GM03348 (cell line): ENCODE measurements at regions not wholly inside any gene's neighbourhood (a gene's known extent, or its start where the extent isn't known, plus 50 kb on each side); places are given as distances from the start of the nearest gene placed in this dataset.

ENCODE experiments used
- DNase-seq: peaks from one replicate; pipeline ENCODE4 v3.0.0; 2012; ENCODE audit warnings: low spot score

GRCh38 chr20:17017232-17017631, 209.6 kb upstream of the PCSK2 start:
- DNase-seq: no peak

DNA sequence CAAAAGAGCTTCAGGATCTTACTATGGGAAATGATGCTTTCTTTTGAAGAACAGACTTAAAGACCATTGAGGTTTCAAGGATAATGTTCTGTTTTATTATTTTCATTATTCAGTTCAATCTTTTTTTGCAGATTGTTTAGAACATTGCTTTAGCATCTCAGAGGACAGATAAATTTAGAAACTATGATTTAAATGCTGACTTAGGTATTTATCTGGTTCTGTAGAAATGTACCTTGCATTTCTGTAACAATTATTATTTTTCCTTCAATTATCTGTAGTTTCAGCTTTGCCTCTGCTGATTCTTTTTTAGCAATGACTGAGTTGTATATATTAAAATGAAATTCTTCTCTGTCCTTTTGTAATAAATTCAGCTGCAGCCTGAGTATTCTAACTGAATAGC, 205.4 kb upstream of the PCSK2 start:
- no peak for DNase-seq

DNA sequence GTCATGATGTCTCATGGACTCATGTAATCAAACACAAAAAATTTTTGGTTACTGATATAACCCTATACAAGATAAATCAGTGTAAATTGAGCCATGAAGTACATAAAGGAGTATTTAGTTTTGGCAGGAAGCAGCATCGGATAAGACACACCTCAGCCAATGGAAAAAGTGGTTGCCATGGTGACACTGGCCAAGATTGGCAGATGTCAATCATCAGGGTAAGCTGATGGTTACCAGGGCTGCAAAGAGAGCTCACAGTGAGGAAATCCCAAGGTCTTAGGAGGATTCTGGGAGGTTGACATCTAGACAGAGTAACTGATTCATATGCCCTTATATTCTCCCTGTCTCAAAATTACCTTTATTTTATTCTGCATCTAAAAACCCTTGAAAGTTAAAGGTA, 203.8 kb upstream of the PCSK2 start:
- DNase-seq: no peak

- no peak for DNase-seq
Measured at GRCh38 chr20:17023806-17024205, 203.0 kb upstream of the PCSK2 start.

GRCh38 chr20:17024513-17025119, 202.2 kb upstream of the PCSK2 start:
- DNase-seq: peak; percentile 40

GRCh38 chr20:17026346-17026745, 200.5 kb upstream of the PCSK2 start:
- no peak for DNase-seq

DNA sequence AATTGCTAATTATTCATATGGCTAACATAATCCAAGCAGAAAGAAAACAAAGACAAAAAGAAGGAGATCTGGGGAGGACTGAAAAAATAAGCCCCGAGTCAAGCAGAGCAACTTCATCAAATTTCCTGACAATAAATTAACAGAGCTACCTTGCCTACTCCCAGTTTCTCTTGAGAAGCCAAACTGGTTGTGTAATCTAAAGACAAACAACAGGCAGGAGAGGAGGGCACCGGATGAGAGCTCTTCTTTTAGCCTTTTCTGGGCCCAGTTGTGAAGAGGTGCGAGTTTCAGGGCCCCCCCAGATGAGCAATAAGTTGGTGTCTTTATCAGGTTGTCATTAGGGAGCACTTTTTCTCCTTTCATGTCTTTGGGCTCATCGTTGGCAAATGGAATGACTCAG, 197.1 kb upstream of the PCSK2 start:
- no peak for DNase-seq

GRCh38 chr20:17036541-17036940, 190.3 kb upstream of the PCSK2 start:
- no peak for DNase-seq

GRCh38 chr20:17042122-17042521, 184.7 kb upstream of the PCSK2 start:
- DNase-seq: no peak

GRCh38 chr20:17043323-17043722, 183.5 kb upstream of the PCSK2 start:
- no peak for DNase-seq

GRCh38 chr20:17044891-17045290, 181.9 kb upstream of the PCSK2 start:
- DNase-seq: no peak

GRCh38 chr20:17059465-17059864, 167.4 kb upstream of the PCSK2 start:
- DNase-seq: no peak

- no peak for DNase-seq
Measured at GRCh38 chr20:17061715-17062114, 165.1 kb upstream of the PCSK2 start.

- DNase-seq: no peak
Measured at GRCh38 chr20:17062712-17063111, 164.1 kb upstream of the PCSK2 start.

DNA sequence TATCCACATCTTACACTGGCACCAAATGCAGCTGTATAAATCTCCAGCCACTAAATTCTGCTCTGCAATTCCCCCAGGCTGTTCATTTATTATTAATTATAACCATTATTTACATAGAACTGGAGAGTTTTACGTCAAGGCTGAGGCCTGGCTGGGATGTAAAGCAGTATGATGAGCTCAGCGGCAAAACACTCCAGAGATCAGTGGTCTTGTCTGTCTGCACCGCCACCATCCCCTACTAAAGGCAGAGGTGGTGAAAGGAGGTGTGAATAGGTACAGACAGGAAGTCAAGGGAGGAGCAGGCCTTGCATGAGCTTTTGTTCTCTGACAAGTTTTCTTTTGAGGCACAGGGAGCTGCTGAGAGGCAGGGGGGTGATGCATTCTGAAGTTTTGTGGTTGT, 159.9 kb upstream of the PCSK2 start:
- DNase-seq: no peak

DNA sequence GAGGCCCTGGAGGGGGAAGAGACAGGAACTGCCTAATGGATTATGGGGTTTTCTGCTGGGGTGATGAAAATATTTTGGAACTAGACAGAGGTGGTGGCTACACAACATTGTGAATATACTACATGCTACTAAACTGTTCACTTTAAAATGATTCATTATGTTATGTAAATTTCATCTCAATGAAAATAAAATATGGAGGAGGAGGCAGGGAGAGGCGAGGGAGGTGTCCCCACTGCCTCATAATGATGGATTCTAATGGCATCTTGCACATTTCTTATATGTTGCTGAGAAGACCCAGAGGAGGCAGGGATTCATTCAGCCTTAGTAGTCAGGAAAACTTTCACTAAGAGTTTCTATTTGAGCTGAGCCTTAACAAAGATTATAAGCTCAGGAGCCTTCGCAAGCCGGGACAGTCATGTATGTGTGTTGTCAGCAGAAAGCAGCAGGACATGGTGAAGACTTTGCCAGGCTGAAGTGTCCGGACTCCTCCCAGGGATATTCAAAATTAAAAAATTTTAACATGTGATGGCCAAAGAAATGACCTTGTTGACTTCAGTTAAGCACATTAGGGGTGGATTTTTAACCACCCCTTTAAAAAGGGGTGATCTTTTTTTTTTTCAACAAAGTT, 158.6 kb upstream of the PCSK2 start:
- DNase-seq: no peak

DNA sequence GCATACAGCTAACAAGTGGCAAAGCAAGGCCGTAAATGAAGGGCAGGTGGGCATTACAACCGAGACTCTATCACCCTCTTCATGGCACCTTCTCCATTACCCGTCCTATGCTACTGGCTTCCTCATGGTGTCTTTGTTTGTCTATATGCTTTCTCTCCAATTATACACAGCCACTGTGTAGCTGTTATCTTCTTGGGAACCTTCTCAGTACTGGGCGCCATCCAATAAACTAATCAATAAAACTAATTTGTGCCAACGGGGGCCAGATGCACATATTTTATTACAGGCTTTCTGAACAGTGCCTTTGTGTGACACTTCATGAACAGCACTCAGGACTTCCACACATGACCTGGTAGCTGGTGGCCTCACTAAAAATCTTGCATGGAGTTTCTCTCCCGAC, 149.8 kb upstream of the PCSK2 start:
- no peak for DNase-seq

DNA sequence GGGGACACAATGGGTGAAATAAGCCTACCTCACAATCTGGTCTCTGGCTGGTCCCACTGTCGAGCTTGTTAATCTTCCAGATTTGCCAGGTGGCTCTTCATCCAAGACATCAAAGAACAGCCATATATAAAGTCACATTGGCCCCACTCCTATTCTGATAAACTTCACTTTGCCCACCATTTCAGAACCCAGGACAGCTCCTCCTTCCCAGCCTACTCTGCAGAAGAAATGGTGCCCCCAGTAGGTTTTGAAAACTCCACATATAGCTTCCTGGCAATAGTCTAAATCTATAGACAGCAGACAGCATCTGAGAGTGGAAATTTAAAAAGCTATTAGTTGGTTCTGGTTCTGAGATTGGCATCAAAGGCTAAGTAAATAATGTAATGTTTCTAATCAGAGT, 143.1 kb upstream of the PCSK2 start:
- DNase-seq: no peak

- no peak for DNase-seq
Measured at GRCh38 chr20:17084909-17085308, 141.9 kb upstream of the PCSK2 start.

DNA sequence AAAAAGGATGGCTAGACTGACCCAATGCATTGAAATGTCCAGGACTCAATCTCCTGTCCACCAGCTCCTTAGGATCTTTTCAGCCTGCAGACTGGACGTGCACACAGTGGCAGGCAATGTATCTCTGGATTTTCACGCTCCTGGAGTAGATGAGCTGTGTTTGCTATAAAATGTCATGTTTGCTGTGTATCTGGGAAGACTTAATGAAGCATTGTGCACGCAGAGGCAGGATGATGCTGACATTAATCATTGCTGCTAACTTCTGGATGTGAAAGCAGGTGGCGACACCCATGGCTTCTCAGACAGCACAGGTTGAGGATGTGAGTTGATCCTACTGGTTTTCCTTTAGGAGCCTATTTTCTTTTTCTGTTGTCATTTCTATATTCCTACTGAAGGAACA, 133.1 kb upstream of the PCSK2 start:
- DNase-seq: no peak

- DNase-seq: no peak
Measured at GRCh38 chr20:17097603-17098002, 129.2 kb upstream of the PCSK2 start.

GRCh38 chr20:17100506-17100905, 126.3 kb upstream of the PCSK2 start:
- DNase-seq: no peak

DNA sequence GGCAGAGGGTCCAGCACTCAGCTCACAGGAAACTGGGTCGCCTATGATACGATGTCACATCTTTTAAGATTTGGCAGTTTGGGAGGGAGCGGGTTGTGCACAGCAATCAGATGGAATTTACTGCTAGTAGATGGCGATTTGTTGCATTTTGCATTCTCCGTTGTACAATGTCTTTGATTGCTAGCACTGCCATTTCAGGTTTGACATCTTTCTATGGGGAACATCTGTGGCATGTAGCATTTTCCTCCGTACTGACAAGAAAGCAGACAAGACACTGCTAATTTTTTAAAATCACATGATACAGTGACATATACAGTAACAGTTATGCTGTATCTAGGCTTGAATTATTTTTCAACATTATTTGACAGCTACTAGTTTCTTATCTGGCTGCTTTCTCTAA, 119.7 kb upstream of the PCSK2 start:
- no peak for DNase-seq

GRCh38 chr20:17108896-17109295, 117.9 kb upstream of the PCSK2 start:
- no peak for DNase-seq
